SK-N-SH (cell line): ENCODE measurements at regions not wholly inside any gene's neighbourhood (a gene's known extent, or its start where the extent isn't known, plus 50 kb on each side); places are given as distances from the start of the nearest gene placed in this dataset.

ENCODE experiments used
- CTCF ChIP-seq: fragments of 200-600 bp; sonication (generic); IDR thresholded peaks from 2 replicates; pipeline ENCODE4 v1.6.1; 2017; ENCODE audit warnings: antibody characterized with exemption, mild to moderate bottlenecking, moderate library complexity
- POLR2AphosphoS5 ChIP-seq: IDR thresholded peaks from 2 replicates; pipeline ENCODE4 v1.6.1; 2012; ENCODE audit warnings: low read depth, low read length
- TAF1 ChIP-seq: IDR thresholded peaks from 2 replicates; pipeline ENCODE4 v1.6.1; 2012; ENCODE audit warnings: low read depth, mild to moderate bottlenecking, low read length, moderate library complexity, borderline replicate concordance

- TF ChIP-seq POLR2AphosphoS5 (no peak), CTCF (no peak), TAF1 (no peak)
These were observed 55.3 kb upstream of the ALDH1B1 start for GRCh38 chr9:38337181-38337580.
